Astrocyte (in vitro differentiated cells and primary cell): ENCODE measurements at regions not wholly inside any gene's neighbourhood (a gene's known extent, or its start where the extent isn't known, plus 50 kb on each side); places are given as distances from the start of the nearest gene placed in this dataset.

ENCODE experiments used
- CTCF ChIP-seq: IDR thresholded peaks from 2 replicates; pipeline ENCODE4 v1.5.1; 2011; ENCODE audit warnings: low read depth, mild to moderate bottlenecking, inconsistent platforms, low read length, moderate library complexity; ENCODE audit not compliant: insufficient read depth
- EZH2 ChIP-seq: IDR thresholded peaks from 2 replicates; pipeline ENCODE4 v1.6.1; 2012; ENCODE audit warnings: mild to moderate bottlenecking, low read length, inconsistent platforms; ENCODE audit not compliant: insufficient read depth

GRCh38 chr10:111261081-111261615 lies 184.3 kb downstream of the ADRA2A start:
- TF ChIP-seq EZH2 (no peak), CTCF (no peak)
